ENCODE measurements at regions not wholly inside any gene's neighbourhood (a gene's known extent, or its start where the extent isn't known, plus 50 kb on each side); places are given as distances from the start of the nearest gene placed in this dataset.

DNA sequence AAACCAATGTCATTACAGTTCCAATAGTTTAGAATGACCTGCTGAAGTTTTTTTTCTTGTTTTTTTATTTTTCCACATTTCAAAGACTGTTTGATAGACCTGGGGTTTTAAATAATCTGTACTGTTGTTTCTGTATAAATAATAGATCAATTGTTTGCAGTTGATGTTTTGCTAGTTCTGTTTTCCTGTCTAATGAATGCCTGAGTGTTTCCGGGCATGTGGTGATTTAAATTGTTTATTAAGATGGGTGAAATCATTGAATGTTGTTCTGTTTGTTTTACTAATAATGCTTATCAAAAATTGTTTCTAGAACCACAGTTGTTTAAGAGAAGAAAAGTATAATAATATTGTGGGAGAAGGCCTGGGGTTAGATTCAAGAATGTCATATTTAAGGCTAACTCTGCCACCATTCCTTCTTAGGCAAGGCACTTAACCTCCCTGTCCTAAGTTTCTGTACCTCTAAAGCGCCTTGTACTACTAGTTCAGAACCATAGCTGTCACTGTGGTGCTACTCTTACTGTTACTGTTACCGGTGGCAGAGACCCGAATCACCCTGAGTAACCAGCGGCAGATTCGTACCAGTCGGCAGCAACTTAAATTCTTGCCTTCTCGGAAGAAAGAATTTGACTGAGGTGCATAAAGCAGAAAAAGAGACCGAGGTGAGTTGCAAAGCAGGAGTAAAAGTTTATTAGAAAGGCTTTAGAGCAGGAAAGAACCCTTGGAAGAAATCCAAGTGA lies 1014.1 kb downstream of the REEP3 start:
- Histone ChIP-seq H3K9me3 (ENCODE audit: control insufficient read depth in 1 of 2, low read length in 2 of 2) (no peaks in the 10 kb centered on the region), H3K9ac (ENCODE audit: low read depth in 1 of 2, low read length in 2 of 2) (no peak overlapping the region), H3K4me1 (ENCODE audit: control insufficient read depth in 1 of 2, insufficient read depth in 2 of 2, low read length in 2 of 2) (no peaks in the 10 kb centered on the region), H3K4me3 (ENCODE audit: low read depth in 1 of 2, low read length in 2 of 2) (no peak overlapping the region), H3K27ac (ENCODE audit: low read depth, low read length) (no peak overlapping the region), H3K36me3 (ENCODE audit: control insufficient read depth in 1 of 2, insufficient read depth in 2 of 2, low read length in 2 of 2) (no peaks in the 10 kb centered on the region), H3K27me3 (ENCODE audit: control insufficient read depth in 1 of 2, insufficient read depth in 2 of 2, low read length in 2 of 2) (no peaks in the 10 kb centered on the region)

- Histone ChIP-seq H3K27me3 (ENCODE audit: control insufficient read depth in 1 of 2, insufficient read depth in 2 of 2, low read length in 2 of 2) (no peaks in the 10 kb centered on the region), H3K36me3 (ENCODE audit: control insufficient read depth in 1 of 2, insufficient read depth in 2 of 2, low read length in 2 of 2) (no peaks in the 10 kb centered on the region), H3K4me3 (ENCODE audit: low read depth in 1 of 2, low read length in 2 of 2) (no peak overlapping the region), H3K9me3 (ENCODE audit: control insufficient read depth in 1 of 2, low read length in 2 of 2) (no peaks in the 10 kb centered on the region), H3K9ac (ENCODE audit: low read depth in 1 of 2, low read length in 2 of 2) (no peak overlapping the region), H3K27ac (ENCODE audit: low read depth, low read length) (no peak overlapping the region), H3K4me1 (ENCODE audit: control insufficient read depth in 1 of 2, insufficient read depth in 2 of 2, low read length in 2 of 2) (no peaks in the 10 kb centered on the region)
Measured at GRCh38 chr10:64537112-64537511, 1015.9 kb downstream of the REEP3 start.

DNA sequence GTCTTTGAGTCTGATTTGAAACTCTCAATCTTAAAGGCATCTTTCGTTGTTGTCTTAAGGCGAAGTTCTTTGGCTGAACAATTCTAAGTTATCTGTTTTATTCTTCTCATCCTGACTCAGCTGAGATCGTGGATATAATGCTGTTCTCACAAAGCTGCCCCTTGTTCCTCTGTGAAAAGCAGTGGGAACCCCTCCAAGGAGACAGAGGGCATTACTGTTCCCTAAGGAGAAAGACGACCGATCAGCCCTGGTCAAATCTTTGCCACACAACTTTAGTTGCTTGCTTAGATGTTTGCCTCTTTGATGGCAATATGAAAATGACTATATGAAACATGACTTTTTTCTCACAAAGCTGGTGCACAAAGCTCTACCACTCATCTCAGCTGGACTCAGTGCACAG lies 1016.7 kb downstream of the REEP3 start:
- no peaks in the 10 kb centered on the region for H3K4me1 ChIP-seq (ENCODE audit: control insufficient read depth in 1 of 2, insufficient read depth in 2 of 2, low read length in 2 of 2)
- no peak overlapping the region for H3K4me3 ChIP-seq (ENCODE audit: low read depth in 1 of 2, low read length in 2 of 2)
- H3K9ac ChIP-seq (ENCODE audit: low read depth in 1 of 2, low read length in 2 of 2), result no peak overlapping the region
- H3K9me3 ChIP-seq (ENCODE audit: control insufficient read depth in 1 of 2, low read length in 2 of 2), result no peaks in the 10 kb centered on the region
- no peak overlapping the region for H3K27ac ChIP-seq (ENCODE audit: low read depth, low read length)
- H3K27me3 ChIP-seq (ENCODE audit: control insufficient read depth in 1 of 2, insufficient read depth in 2 of 2, low read length in 2 of 2), result no peaks in the 10 kb centered on the region
- no peaks in the 10 kb centered on the region for H3K36me3 ChIP-seq (ENCODE audit: control insufficient read depth in 1 of 2, insufficient read depth in 2 of 2, low read length in 2 of 2)

- Histone ChIP-seq H3K36me3 (ENCODE audit: control insufficient read depth in 1 of 2, insufficient read depth in 2 of 2, low read length in 2 of 2) (no peaks in the 10 kb centered on the region), H3K27me3 (ENCODE audit: control insufficient read depth in 1 of 2, insufficient read depth in 2 of 2, low read length in 2 of 2) (no peaks in the 10 kb centered on the region), H3K27ac (ENCODE audit: low read depth, low read length) (no peak overlapping the region), H3K9ac (ENCODE audit: low read depth in 1 of 2, low read length in 2 of 2) (no peak overlapping the region), H3K4me3 (ENCODE audit: low read depth in 1 of 2, low read length in 2 of 2) (no peak overlapping the region), H3K4me1 (ENCODE audit: control insufficient read depth in 1 of 2, insufficient read depth in 2 of 2, low read length in 2 of 2) (no peaks in the 10 kb centered on the region), H3K9me3 (ENCODE audit: control insufficient read depth in 1 of 2, low read length in 2 of 2) (no peaks in the 10 kb centered on the region)
Measured at GRCh38 chr10:64546073-64546472, 1024.9 kb downstream of the REEP3 start.

DNA sequence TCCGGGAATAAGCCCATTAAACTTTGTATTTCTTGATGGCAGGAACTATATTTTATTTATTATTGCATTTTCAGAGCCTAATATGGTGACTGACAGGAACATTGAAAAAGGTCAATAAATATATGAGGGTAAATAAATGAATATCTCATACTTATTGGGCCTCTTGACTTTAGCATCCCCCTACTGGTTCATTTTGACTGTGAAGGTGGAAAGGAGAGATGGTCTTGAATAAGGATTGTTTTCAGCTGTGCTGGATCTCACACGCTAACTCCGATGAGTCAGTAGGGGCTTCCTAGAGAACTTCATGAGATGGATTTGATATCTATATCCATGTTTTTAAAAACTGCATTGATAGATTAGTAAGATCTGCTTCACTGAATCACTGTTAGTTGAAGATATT lies 1026.0 kb downstream of the REEP3 start:
- H3K4me1 ChIP-seq (ENCODE audit: control insufficient read depth in 1 of 2, insufficient read depth in 2 of 2, low read length in 2 of 2), result no peaks in the 10 kb centered on the region
- no peaks in the 10 kb centered on the region for H3K36me3 ChIP-seq (ENCODE audit: control insufficient read depth in 1 of 2, insufficient read depth in 2 of 2, low read length in 2 of 2)
- no peak overlapping the region for H3K9ac ChIP-seq (ENCODE audit: low read depth in 1 of 2, low read length in 2 of 2)
- no peak overlapping the region for H3K27ac ChIP-seq (ENCODE audit: low read depth, low read length)
- H3K9me3 ChIP-seq (ENCODE audit: control insufficient read depth in 1 of 2, low read length in 2 of 2), result no peaks in the 10 kb centered on the region
- H3K27me3 ChIP-seq (ENCODE audit: control insufficient read depth in 1 of 2, insufficient read depth in 2 of 2, low read length in 2 of 2), result no peaks in the 10 kb centered on the region
- H3K4me3 ChIP-seq (ENCODE audit: low read depth in 1 of 2, low read length in 2 of 2), result no peak overlapping the region

- Histone ChIP-seq H3K27ac (ENCODE audit: low read depth, low read length) (no peak overlapping the region), H3K36me3 (ENCODE audit: control insufficient read depth in 1 of 2, insufficient read depth in 2 of 2, low read length in 2 of 2) (no peaks in the 10 kb centered on the region), H3K4me3 (ENCODE audit: low read depth in 1 of 2, low read length in 2 of 2) (no peak overlapping the region), H3K9me3 (ENCODE audit: control insufficient read depth in 1 of 2, low read length in 2 of 2) (no peaks in the 10 kb centered on the region), H3K9ac (ENCODE audit: low read depth in 1 of 2, low read length in 2 of 2) (no peak overlapping the region), H3K4me1 (ENCODE audit: control insufficient read depth in 1 of 2, insufficient read depth in 2 of 2, low read length in 2 of 2) (no peaks in the 10 kb centered on the region), H3K27me3 (ENCODE audit: control insufficient read depth in 1 of 2, insufficient read depth in 2 of 2, low read length in 2 of 2) (no peaks in the 10 kb centered on the region)
Measured at GRCh38 chr10:64555666-64556065, 1034.5 kb downstream of the REEP3 start.

- H3K4me3 ChIP-seq (ENCODE audit: low read depth in 1 of 2, low read length in 2 of 2), result no peak overlapping the region
- no peak overlapping the region for H3K27ac ChIP-seq (ENCODE audit: low read depth, low read length)
- H3K36me3 ChIP-seq (ENCODE audit: control insufficient read depth in 1 of 2, insufficient read depth in 2 of 2, low read length in 2 of 2), result no peaks in the 10 kb centered on the region
- no peaks in the 10 kb centered on the region for H3K27me3 ChIP-seq (ENCODE audit: control insufficient read depth in 1 of 2, insufficient read depth in 2 of 2, low read length in 2 of 2)
- H3K4me1 ChIP-seq (ENCODE audit: control insufficient read depth in 1 of 2, insufficient read depth in 2 of 2, low read length in 2 of 2), result no peaks in the 10 kb centered on the region
- no peaks in the 10 kb centered on the region for H3K9me3 ChIP-seq (ENCODE audit: control insufficient read depth in 1 of 2, low read length in 2 of 2)
- H3K9ac ChIP-seq (ENCODE audit: low read depth in 1 of 2, low read length in 2 of 2), result no peak overlapping the region
Measured at GRCh38 chr10:64558094-64558835, 1037.1 kb downstream of the REEP3 start.

DNA sequence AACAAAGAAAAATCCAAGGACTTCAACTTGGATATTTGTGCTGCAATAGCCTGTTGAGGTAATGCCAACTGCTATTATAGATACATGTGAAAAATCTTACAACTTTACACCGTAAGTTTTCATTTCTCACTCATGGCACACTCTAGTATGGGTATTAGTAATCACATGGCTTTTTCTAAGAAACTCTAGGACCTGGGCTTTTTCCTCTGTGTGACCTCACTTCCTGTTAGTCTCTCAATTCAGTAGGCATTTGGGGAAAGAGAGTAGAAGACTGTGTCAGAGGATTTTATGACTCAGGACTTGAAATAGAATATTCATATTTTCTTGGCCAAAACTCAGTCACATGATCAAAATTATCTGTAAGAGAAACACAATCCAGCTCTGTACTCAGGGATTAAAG lies 1049.9 kb downstream of the REEP3 start:
- Histone ChIP-seq H3K9ac (ENCODE audit: low read depth in 1 of 2, low read length in 2 of 2) (no peak overlapping the region), H3K4me3 (ENCODE audit: low read depth in 1 of 2, low read length in 2 of 2) (no peak overlapping the region), H3K4me1 (ENCODE audit: control insufficient read depth in 1 of 2, insufficient read depth in 2 of 2, low read length in 2 of 2) (peaks cover 0 to 3% of the 10 kb centered on the region in 2 donors), H3K27me3 (ENCODE audit: control insufficient read depth in 1 of 2, insufficient read depth in 2 of 2, low read length in 2 of 2) (no peaks in the 10 kb centered on the region), H3K36me3 (ENCODE audit: control insufficient read depth in 1 of 2, insufficient read depth in 2 of 2, low read length in 2 of 2) (no peaks in the 10 kb centered on the region), H3K27ac (ENCODE audit: low read depth, low read length) (no peak overlapping the region), H3K9me3 (ENCODE audit: control insufficient read depth in 1 of 2, low read length in 2 of 2) (peaks cover 0 to 4% of the 10 kb centered on the region in 2 donors)

GRCh38 chr10:64573623-64574325 lies 1052.6 kb downstream of the REEP3 start:
- Histone ChIP-seq H3K27ac (ENCODE audit: low read depth, low read length) (no peak overlapping the region), H3K27me3 (ENCODE audit: control insufficient read depth in 1 of 2, insufficient read depth in 2 of 2, low read length in 2 of 2) (no peaks in the 10 kb centered on the region), H3K4me3 (ENCODE audit: low read depth in 1 of 2, low read length in 2 of 2) (no peak overlapping the region), H3K9ac (ENCODE audit: low read depth in 1 of 2, low read length in 2 of 2) (no peak overlapping the region), H3K4me1 (ENCODE audit: control insufficient read depth in 1 of 2, insufficient read depth in 2 of 2, low read length in 2 of 2) (peaks cover 0 to 3% of the 10 kb centered on the region in 2 donors), H3K36me3 (ENCODE audit: control insufficient read depth in 1 of 2, insufficient read depth in 2 of 2, low read length in 2 of 2) (no peaks in the 10 kb centered on the region), H3K9me3 (ENCODE audit: control insufficient read depth in 1 of 2, low read length in 2 of 2) (peaks cover 0 to 2% of the 10 kb centered on the region in 2 donors)

- no peak overlapping the region for H3K9ac ChIP-seq (ENCODE audit: low read depth in 1 of 2, low read length in 2 of 2)
- H3K4me3 ChIP-seq (ENCODE audit: low read depth in 1 of 2, low read length in 2 of 2), result no peak overlapping the region
- H3K4me1 ChIP-seq (ENCODE audit: control insufficient read depth in 1 of 2, insufficient read depth in 2 of 2, low read length in 2 of 2), result peaks cover 0 to 3% of the 10 kb centered on the region in 2 donors
- H3K27ac ChIP-seq (ENCODE audit: low read depth, low read length), result no peak overlapping the region
- no peaks in the 10 kb centered on the region for H3K27me3 ChIP-seq (ENCODE audit: control insufficient read depth in 1 of 2, insufficient read depth in 2 of 2, low read length in 2 of 2)
- no peaks in the 10 kb centered on the region for H3K36me3 ChIP-seq (ENCODE audit: control insufficient read depth in 1 of 2, insufficient read depth in 2 of 2, low read length in 2 of 2)
- no peaks in the 10 kb centered on the region for H3K9me3 ChIP-seq (ENCODE audit: control insufficient read depth in 1 of 2, low read length in 2 of 2)
Measured at GRCh38 chr10:64574371-64574770, 1053.2 kb downstream of the REEP3 start.
